GM19452 (cell line): ENCODE measurements at regions not wholly inside any gene's neighbourhood (a gene's known extent, or its start where the extent isn't known, plus 50 kb on each side); places are given as distances from the start of the nearest gene placed in this dataset.
"Not testable (repeated sequence)": the region's sequence is repeated elsewhere in the genome, so short reads cannot be mapped to it uniquely, and the experiment has no call there.

Experiments used
- ATAC-seq: cut with Tn5 transposase; IDR thresholded peaks from one replicate; pipeline ENCODE4 v1.9.1; 2021; ENCODE audit not compliant: unreplicated experiment

DNA sequence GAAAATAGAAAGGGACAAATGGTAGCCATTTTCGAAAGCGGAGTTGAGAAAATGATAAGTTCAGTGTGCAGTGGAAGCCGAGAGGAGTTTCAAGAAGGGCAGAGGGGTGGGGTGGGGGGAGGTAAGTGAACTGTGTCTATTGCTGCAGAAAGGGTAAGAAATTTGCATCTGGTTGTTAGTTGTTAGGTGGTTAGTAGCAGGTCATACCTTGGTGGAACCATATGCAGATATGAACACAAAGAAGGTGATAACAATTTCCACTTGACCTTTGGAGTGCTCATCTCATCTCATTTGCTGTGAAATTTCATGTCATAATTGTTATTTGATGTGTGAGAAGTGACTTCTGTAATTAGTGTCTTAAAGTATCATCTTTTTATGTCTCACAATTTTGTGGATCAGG lies 288.2 kb downstream of the QKI start:
- peak; percentile 38 for ATAC-seq

DNA sequence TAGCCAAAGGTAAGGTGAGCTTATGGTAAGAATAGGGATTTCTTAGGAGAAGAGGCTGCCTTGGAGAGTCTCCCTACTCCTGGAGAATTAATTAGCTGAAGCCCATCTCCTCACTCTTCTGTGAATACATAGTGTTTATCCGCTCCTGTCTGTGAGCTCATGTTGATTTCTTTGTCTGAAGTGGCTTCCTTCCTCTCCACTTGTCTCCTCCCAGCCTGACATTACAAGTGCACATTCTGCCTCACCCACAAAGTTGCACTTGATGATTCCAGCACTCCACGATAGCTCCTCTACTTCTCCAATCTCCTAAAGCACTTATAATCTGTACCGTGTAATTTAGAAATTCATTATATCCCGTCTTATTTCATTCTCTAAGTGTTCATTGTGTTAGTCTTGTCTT lies 287.2 kb downstream of the QKI start:
- no peak for ATAC-seq

DNA sequence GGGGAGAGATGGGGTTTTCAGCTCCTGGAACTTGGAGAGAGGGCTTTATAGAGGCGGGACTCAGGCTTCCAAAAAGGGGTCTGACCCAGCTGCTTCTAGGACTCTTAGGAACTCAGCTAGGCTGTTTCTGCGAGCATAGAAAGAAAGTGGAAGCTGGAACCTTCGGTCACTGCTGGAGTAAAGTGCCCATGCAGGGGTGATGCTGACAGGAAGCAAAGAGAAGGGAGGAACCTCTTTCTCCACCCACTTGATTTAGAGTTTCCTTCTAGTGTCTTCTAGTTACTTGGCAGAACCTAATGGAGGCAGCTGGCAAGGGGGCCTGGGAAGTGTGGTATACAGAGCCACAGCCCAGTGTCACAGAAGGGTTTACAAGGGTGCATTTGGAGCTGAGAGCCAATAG lies 283.6 kb downstream of the QKI start:
- ATAC-seq = no peak

DNA sequence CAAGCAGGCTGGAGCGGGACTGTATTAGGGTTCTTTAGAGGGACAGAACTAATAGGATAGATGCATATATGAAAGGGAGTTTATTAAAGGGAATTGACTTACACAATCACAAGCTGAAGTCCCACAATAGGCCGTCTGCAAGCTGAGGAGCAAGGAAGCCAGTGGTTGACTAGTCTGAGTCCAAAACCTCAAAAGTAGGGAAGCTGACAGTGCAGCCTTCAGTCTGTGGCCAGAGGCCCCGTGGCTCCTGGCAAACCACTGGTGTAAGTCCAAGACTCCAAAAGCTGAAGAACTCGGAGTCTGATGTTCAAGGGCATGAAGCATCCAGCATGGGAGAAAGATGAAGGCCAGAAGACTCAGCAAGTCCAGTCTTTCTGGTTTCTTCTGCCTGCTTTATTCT lies 281.8 kb downstream of the QKI start:
- ATAC-seq = not testable (repeated sequence)

DNA sequence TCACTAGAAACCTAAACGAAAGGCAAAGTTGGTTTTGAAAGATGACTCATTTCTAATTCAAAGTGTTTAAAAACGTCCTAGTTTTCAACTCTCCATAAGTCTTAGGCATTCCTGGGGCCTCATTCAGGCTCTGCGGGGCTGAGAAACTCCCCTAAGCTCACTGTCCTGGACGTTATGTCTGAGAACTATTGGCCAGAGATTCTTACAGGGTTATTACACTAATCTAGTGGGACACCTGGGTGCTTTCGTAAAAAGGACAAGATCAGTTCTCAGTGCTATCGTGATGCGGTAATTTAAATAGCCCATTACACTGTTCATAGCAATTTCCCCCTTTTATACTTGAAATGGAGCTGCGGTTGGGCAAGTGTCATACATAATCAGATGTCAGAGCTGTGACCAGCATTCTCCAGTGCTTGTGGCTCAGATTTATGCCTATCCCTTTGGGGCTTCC lies 280.9 kb downstream of the QKI start:
- no peak for ATAC-seq

DNA sequence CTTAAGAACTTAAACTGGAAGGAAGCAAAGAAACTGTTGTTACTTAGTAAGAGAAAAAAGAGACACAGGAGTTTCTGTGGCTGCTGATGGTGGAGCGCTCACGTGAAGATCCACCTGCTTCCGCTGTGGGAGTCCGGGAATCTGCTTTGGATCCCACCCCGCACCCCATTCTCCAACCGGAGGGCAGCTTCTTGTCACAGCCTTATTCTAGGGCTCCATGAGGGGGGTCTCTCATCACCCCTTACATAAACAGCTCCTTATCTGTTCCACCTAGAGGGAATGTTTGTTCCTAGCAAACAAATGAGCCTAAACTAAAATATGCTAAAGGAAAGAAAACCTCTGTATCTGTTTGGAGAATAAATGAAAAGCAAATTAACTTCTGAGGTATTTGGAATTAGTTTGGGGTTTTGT lies 280.5 kb downstream of the QKI start:
- no peak for ATAC-seq

DNA sequence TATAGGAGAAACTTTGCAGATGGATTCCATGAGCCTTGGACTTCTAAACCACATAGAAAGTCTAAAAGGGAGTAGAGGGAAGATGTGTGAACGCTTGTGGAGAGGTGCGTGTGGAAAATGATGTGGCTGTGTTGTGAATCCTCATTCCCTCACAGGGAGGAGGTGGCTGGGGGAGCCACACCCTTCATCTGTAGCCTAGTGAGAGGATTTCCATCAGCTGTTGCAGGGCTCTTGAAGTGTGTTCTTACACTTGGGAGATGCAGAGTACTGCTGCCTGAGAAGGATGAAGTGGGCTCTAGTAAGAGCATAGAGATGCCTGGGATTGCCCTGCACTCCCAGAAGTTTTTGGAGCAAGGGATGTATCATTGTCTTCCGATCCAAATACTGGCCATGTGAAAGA lies 279.6 kb downstream of the QKI start:
- no peak for ATAC-seq

DNA sequence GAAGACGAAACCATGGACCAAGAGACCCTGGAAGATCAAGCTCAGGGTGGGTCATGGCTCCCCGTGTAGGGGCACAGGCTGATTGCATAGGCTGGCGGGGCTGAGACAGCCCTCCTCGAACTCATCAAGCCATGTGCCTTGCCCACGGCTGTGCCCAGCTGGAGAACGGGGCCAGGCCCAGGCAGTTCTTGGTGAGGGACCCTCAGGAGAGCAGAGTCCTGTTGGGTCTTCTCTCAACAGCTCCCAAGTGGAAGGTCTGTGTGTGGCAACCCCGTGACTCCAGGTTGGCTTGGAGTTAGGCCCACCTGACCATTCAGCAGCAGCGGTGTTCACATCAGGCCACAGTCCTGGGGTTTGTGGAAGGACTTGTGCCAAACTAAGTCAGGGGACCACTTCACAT lies 276.5 kb downstream of the QKI start:
- ATAC-seq = no peak

DNA sequence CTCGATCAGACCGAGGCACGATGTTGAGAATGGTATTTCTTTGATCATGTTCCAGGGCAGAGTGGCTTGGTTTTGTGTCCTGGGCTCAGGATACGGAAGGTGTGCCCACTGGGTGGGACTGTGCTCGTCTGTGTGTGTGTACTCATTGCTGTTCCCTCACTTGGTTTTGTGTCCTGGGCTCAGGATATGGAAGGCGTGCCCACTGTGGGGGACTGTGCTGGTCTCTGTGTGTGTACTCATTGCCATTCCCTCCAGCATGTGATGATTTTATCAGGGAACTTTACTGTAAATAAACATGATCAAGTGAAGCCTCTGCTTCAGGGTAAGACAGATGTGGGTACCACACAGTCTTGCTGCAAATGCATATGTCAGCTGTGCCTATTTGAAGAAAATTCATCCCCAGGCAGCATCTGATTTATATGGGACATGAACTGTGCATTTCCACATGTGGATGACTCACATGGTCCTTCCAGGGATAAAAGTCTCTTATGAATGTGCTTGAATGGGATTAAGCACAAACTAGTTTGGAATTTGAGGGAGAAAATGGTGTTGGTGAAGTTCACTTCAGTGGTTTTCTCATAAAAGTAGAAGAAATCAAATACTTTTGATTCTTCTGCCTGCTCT lies 274.3 kb downstream of the QKI start:
- no peak for ATAC-seq

DNA sequence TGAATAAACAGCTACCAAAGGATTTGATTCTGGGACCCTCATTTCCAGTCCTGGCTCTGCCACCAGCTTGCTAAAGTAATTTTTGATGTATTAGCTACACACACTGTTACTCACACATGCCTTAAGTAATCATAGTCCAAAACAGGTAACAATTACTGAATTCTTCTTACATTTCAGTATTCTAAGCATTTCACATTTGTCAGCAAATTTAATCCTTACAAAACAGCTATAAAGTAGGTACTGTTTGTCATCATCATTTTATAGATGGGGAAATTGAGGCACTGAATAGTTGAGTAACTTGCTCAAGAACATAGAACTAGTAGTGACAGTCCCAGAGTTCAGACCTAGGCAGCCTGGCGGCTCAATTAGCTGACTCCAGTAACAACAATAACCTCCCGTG lies 272.6 kb downstream of the QKI start:
- no peak for ATAC-seq

DNA sequence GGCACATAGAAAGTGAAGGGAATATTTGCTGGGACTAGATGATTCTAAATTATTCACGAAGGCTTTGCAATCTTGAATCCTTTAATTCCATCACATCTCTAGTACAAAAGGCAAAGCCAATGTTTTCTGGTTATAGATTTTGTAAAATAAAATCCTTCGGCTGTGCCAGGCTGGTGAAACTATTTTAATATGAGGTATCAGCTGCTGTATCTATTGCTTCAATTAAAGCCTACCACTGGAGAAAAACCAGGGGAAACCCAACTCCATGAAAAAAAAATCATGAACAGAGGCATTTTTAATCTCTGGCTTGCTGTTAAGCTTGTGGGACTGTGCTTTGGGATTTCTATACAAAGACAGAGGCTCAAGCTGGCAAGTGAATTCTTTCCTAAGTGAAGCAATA lies 271.8 kb downstream of the QKI start:
- ATAC-seq = no peak

DNA sequence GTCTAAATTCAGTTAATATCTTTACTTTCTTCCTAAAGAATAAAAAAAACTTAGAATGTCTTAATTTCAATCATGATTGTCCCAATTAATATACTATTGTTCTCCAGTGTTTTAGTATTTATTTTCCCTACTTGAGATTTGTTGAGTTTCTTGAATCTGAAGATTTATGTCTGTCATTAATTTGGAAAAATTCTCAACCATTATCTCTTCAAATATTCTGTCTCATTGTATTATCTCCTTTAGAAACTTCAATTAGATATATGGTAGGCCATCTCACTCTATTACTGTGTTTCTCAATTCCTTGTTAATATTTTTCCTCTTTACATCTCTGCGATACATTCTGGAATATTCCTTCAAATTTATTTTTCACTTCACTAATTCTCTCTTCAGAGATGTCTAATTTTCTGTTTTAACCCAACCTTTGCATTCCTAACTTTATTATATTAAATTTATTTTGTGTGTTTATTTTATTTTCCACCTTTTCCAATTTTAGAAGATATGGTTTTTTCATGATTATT lies 268.6 kb downstream of the QKI start:
- no peak for ATAC-seq

DNA sequence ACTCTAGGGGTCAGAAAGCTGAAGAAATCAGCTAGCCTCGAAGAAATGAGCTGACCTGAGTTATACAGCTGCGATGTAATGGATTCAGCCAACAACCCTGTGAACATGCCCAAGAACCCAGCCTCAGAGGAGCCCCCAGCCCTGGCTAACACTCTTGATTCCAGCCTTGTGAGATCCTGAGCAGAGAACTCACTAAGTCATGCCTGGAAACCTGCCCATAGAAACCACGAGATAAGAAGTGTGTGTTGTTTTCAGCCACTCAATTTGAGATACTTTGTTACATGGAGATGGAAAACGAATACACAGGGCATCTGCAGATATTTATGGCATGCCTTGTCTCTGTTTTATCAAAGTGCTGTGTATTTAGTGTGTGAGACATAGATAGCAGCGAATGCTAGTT lies 265.2 kb downstream of the QKI start:
- ATAC-seq = no peak

DNA sequence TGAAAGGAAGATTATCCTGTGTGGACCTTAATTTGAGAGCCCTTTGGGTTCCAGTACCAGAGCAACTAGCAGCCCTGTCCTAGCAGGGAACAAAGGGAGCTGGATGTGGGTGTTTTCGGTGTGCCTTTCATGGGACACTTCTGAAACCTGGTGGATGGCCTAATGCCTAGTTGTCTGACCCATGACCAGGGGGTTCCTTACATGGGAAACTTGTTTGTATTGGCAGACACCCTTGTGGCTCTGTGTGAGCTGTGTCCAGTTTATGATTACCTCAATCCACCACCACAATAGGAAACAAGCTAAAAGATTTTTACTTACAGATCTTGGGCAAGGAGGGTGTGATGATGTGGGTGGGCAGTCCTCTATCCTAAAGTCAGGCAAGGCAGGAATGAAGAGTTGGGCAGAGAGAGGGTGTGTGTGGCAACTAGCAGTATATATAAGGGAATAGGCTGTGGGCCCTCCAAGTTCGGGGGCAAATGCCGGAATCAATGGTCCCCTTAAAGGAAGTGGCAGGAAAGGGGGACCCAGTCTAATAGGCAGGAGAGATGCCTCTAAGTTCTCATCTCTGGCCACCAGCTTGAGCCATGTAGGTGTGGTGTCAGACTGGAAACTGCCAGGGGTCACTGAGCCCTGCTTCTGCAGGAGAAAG lies 264.6 kb downstream of the QKI start:
- ATAC-seq = no peak

DNA sequence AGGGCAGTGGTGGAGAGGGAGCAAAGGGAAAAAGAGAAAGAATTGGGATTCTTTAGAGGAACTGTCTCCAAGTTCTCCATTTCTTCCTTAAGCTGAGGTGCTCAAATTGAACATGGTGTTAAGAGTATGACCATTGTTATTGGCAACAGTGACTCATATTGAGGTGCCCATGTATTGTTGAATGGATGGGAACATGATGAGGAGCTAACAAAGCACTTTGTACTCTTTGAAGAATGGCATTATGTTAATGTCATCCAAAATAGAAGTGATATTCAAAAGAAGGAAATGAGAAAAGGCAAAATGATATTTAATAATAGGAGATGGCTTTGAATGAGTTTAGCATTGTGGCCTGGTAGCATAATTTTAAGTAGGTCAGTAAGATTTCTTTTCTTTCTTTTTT lies 261.1 kb downstream of the QKI start:
- ATAC-seq = no peak

DNA sequence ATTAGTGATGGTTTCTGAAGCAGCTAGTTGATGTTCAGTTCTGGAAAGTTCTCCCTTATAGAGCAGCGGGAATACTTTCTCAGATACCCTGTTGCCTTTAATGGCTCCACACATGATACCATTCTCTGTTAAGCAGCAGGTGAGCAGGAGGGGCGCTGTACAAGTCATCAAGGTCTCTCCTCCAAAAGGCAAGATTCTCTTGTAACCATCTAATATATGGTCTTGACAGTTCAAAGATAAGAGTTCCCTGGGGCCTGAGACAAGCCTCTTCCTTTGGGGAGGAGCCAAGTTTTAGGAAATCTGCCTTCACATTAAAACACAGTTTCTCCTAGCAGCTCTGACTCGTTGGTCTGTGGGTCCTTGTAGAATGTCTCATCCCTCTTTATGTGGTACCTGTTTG lies 258.2 kb downstream of the QKI start:
- ATAC-seq = no peak

DNA sequence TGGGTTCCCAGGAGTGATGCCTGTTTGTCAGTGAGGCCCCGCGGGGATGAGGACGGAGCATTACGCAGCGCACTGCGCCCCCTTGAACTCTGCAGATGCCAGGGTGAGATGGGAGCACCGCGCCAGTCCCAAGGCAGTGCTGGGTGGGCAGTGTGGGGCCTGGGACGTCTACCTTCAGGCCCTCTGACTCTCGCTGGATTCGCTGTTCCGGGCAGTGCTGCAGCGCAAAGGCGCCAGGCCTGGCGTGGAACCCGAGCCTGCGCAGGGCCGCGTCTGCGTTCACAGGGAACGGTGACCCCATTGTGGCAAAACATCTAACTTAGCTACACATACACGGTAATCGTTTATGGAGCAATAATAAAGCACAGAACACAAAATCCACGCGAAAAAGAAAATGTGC lies 257.3 kb downstream of the QKI start:
- no peak for ATAC-seq

DNA sequence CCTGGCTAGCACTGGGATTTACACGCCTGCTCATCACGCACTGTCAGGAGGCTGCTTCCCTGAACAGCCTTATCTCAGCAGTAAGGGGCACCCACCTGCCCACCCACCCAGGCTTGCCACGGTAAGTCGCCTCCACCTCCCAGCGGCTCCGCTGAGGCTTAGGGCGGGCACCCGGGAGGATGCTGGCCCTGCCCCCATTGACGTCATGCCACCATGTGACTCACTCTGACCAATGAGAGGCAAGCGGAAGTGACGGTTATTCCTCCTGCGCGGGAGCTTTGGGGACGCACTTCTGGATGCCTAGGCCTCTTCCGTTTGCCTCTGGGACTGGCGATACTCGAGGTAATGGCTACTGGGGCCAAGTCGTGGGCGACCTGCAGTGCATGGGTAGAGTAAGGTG lies 256.8 kb downstream of the QKI start:
- no peak for ATAC-seq

DNA sequence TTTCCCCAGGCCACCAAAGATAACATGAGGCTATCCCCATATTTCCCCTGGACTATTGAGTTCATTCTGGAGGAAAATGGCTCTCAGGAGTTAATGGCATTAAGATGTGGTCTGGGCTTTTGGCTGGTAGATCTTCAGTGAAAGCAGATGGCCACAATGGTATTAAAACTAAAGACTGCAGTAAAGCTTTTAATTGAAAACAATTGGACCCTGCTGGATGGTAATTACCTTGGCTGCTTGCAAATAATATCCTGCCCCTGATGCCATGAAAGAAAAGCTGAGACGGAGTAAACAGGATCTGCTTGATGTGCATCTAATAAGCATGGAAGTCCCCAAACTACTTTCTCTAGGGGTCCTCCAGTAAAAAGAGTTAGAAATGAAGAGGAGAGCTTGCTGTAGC lies 255.8 kb downstream of the QKI start:
- no peak for ATAC-seq

DNA sequence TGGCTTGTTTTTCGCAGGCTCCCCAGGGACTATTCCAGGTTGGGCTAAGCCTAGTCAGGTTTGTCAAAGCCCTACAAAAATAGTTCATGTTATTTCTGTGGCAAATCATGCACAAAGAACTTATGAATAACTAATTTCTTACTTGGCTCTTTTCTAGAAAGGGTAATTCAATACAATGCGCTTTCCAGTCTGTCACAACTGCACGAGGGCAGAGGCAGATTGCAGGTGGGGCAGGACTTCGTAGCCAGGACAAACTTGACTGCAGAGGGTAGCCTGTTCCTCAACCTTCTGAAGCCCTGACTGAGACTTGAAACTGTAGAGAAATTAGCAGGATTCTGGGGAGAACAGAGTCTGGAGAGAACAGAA lies 253.5 kb downstream of the QKI start:
- peak; percentile 49 for ATAC-seq

DNA sequence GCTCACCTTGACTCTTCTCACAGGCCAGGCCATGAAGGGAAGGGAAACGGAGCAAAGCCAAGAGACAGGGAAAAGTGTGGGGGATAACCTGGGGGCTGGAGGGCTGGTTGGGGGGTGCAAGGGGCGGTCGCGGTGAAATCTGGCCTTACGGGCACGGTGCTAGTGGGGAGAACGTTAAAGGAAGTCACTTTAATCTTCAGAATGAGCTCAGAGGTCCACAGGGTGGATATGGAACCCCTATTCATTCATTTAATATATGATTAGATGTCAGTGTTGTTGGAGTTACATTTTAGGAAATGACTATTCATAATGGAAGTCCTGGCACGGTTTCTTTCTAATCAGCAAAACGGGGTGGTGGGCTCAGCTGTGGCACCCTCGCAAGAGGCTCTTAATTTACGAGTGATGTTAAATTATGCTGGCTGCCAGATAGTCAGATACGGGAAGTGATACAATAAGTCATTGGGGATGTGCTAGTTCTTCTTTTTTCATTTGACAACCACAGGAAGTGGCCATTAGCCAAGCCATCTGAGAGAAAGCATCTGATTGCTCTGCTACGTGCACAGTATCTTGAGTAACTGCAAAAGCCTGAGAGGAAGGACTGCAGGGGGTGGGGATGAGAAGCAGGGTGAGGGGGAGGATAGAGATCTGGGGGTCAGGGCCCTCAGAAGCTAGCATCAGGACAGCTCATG lies 253.0 kb downstream of the QKI start:
- ATAC-seq = peak; percentile 96

DNA sequence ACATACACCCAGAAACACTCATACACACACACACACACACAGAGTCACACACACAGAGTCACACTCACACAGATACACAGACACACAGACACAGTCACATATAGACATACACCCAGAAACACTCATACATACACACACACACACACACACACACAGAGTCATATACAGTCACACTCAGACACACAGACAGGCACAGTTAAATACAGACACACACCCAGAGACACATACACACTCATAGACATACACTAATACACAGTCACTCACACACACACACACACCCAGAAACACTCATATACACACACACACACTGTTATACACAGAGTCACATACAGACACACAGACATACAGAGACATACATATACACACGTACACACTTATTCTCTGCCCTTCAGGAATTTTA lies 250.9 kb downstream of the QKI start:
- ATAC-seq = no peak
